ENCODE measurements at regions not wholly inside any gene's neighbourhood (a gene's known extent, or its start where the extent isn't known, plus 50 kb on each side); places are given as distances from the start of the nearest gene placed in this dataset.

DNA sequence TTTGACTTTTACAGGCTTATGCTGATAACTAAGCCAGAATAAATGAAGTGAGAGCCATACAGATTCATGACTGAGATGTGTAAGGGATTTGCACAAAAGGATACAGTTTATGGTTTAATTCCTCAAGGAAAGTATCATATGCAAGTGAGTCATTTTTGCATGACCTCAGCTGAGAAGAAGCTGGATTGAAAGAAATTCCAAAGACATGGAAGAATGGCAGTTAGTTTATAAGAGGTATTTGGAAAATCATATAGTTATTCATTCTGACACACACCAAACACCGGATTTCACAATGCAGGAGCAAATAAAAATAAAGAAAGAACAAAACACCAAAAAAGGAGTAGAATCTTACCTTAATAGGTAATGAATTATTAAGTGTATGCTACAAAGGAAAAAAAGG is 83.2 kb upstream of the RND3 start:
- no peak for DNase-seq

DNA sequence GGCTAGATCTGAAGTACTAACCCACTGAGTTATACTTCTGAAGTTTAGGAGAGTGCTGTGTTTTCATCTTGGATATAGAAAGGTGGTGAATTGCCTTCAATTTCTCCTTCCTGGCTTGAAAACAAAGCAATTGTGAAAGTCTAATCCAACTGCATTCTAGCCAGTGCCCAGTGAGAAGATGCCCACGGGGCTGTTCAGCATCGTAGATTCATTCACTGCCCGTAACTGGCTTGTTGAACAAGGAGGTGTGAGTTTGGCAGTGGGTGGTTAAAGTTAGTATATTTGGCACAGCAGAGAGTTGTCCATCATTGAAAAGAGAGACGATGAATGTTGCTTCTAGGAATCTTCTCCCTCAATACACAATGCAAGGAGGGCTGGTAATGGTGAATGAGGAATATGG is 82.3 kb upstream of the RND3 start:
- DNase-seq: no peak

- DNase-seq: no peak
Observed at GRCh38 chr2:150567771-150568301, 80.4 kb upstream of the RND3 start.

DNA sequence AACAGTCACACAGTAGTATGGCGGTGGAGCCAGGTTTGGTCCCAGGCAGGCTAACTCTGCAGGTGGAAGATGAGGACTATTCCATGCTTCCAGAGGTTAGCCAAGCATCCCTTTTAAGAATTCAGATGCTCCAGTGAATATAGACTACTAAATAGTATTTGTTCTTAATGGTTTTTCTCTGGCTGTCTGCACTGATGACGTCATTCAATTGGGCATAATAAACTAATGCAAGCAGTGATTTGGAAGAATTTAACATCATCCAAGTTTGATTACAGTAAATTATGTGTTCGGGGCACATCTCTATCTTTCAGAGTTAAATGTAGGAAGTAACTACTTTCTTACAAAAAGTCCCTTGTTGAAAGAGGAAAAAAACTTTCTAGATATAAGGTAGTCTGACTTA is 78.8 kb upstream of the RND3 start:
- DNase-seq: no peak

GRCh38 chr2:150561076-150561475 is 73.6 kb upstream of the RND3 start:
- DNase-seq: no peak

DNA sequence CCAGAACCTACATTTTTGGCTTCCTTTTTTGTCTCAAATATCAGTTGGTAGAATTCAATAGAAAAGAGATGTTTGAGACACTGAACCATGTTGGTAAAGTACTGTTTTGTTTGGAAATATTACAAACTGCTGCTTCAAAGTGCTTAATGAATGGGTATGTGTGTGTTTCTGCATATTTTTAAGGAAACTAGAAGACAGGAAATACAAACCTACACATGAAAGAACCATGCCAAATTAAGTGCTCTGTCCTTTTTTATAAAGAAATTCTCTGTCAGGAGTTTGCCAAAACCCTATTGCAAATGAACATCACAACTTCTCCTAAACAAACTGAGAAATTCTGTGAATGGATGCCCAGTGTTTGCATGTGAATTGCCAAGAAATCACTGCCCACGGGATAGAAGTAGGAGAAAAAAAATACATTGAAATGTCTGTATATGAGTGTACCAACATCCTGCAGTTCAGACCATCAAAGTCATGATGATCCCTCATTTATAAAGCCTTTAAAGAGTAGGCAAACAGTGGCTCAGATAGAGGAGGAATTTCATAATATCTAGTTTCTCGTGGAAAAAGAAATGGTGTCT is 69.6 kb upstream of the RND3 start:
- no peak for DNase-seq

- no peak for DNase-seq
Observed at GRCh38 chr2:150555611-150556356, 68.3 kb upstream of the RND3 start.

GRCh38 chr2:150554046-150554445 is 66.6 kb upstream of the RND3 start:
- DNase-seq: no peak

DNA sequence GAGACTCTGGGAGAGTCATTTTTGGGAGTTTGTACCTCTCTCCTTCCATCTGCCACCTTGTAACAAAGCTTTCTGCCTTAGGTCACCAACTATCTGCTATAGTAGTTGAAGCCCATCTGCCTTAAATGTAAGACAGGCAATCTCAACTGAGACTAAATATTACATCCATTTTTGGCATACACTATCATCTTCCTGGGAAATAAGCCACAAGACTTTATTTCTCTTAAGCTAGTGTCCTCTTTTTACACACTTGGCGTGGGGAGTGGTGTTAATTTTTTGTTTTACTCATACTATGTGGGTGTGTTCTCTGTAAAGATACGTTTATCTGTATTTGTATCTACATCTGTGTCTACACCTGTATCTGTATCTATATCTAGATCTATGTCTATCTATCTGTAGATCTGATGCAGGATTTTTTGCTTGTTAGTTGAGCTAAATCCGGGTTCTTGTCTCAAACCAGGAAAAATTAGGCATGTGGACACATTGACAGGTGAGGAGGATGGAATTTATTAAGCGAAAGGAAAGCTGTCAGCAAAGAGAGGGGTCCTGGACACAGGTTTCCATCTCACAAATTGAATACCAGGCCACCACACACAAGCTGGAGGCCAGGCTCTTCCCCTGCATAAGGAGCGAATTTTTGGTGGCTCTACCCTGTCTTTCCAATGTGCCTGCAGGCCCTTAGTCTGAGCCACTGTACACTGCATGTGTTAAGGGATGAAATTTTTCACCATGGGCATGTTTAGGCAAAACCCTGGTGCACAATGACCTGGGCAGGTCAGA is 64.8 kb upstream of the RND3 start:
- no peak for DNase-seq

- DNase-seq: peak in 1 of 2 experiments; percentile 4
Observed at GRCh38 chr2:150549381-150549780, 61.9 kb upstream of the RND3 start.

- peak in 1 of 2 experiments; percentile 28 for DNase-seq
Observed at GRCh38 chr2:150548527-150548926, 61.1 kb upstream of the RND3 start.

DNA sequence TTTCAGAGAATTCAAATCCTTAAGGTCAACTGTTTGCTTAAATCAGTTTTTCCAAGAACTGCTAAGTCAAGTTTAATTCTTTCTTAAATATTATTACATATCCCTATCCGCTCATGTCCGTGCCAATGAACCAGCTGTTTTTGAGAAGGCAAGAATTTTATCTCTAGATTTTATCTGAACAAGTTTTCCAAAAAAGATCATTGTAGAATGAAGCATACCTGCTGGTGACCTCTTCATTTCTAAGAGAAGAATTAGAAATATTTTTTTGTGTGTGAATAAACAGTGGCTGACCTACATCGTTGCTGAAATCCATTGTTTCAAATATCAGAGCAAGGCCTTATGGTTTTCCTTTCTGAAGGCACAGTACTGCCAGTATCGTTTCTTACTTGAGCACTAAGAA is 58.4 kb upstream of the RND3 start:
- no peak for DNase-seq

- no peak for DNase-seq
Observed at GRCh38 chr2:150544731-150545130, 57.3 kb upstream of the RND3 start.

GRCh38 chr2:150542692-150543091 is 55.2 kb upstream of the RND3 start:
- DNase-seq: no peak

DNA sequence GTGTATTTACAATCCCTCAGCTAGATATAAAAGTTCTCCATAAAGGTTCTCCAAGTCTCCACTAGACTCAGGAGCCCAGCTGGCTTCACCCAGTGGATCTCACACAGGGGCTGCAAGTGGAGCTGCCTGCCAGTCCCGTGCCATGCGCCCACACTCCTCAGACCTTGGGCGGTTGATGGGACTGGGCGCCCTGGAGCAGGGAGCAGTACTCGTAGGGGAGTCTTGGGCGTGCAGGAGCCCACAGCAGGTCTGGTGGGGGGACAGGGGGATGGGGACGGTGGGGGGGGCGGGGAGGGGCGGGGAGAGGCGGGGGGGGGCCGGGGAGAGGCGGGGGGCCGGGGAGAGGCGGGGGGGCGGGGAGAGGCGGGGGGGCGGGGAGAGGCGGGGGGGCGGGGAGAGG is 54.7 kb upstream of the RND3 start:
- DNase-seq: no peak

- no peak for DNase-seq
Observed at GRCh38 chr2:150538651-150539201, 51.3 kb upstream of the RND3 start.
